Spleen (tissue), 7 donors: ENCODE measurements at regions not wholly inside any gene's neighbourhood (a gene's known extent, or its start where the extent isn't known, plus 50 kb on each side); places are given as distances from the start of the nearest gene placed in this dataset.

Experiments
- POLR2A ChIP-seq, 3 donors: fragments of 450-650 bp; IDR thresholded peaks; one replicate each; pipeline ENCODE4 v1.5.1; 2017; ENCODE audit warnings: antibody characterized with exemption in 3 of 3, mild to moderate bottlenecking in 1 of 3
- POLR2AphosphoS5 ChIP-seq, 3 donors: sonication (generic); formaldehyde crosslinking; IDR thresholded peaks; one replicate each; pipeline ENCODE4 v1.5.1; 2017; ENCODE audit warnings: antibody characterized with exemption in 3 of 3
- TF ChIP-seq, protein P1 (sequence below), 11 experiments: fragments of 200-600 bp in 7 of 11; fragments of 450-650 bp in 4 of 11; sonication (generic) in 4 of 11; IDR thresholded peaks in 8 of 11; conservative IDR thresholded peaks in 3 of 11; 1 replicate in 7 of 11; 2 replicates in 4 of 11; pipeline versions ENCODE4 v1.4.0 to v1.8.0; 2016 to 2021; ENCODE audit warnings: antibody characterized with exemption in 11 of 11, inconsistent platforms in 4 of 11, mild to moderate bottlenecking in 1 of 11
- donor health status: DM: no; HTN: no; CAD: no; lungs with moderate emphysema.
- donor health status: DM: no; HTN: no; CAD: no.
- donor health status: DM: no; HTN: no; CAD: no.

- TF ChIP-seq, protein P1, sequence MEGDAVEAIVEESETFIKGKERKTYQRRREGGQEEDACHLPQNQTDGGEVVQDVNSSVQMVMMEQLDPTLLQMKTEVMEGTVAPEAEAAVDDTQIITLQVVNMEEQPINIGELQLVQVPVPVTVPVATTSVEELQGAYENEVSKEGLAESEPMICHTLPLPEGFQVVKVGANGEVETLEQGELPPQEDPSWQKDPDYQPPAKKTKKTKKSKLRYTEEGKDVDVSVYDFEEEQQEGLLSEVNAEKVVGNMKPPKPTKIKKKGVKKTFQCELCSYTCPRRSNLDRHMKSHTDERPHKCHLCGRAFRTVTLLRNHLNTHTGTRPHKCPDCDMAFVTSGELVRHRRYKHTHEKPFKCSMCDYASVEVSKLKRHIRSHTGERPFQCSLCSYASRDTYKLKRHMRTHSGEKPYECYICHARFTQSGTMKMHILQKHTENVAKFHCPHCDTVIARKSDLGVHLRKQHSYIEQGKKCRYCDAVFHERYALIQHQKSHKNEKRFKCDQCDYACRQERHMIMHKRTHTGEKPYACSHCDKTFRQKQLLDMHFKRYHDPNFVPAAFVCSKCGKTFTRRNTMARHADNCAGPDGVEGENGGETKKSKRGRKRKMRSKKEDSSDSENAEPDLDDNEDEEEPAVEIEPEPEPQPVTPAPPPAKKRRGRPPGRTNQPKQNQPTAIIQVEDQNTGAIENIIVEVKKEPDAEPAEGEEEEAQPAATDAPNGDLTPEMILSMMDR (IDR thresholded peaks at IDR 0.05 in 8 of 11, conservative IDR thresholded peaks at IDR 0.05 in 3 of 11): no peak
- TF ChIP-seq POLR2A (IDR thresholded peaks at IDR 0.05): no peak
- no peak for TF ChIP-seq POLR2AphosphoS5 (IDR thresholded peaks at IDR 0.05)
These were observed 204.6 kb downstream of the MTX2 start for GRCh38 chr2:176473851-176474250.
